ENCODE measurements at regions not wholly inside any gene's neighbourhood (a gene's known extent, or its start where the extent isn't known, plus 50 kb on each side); places are given as distances from the start of the nearest gene placed in this dataset.

DNA sequence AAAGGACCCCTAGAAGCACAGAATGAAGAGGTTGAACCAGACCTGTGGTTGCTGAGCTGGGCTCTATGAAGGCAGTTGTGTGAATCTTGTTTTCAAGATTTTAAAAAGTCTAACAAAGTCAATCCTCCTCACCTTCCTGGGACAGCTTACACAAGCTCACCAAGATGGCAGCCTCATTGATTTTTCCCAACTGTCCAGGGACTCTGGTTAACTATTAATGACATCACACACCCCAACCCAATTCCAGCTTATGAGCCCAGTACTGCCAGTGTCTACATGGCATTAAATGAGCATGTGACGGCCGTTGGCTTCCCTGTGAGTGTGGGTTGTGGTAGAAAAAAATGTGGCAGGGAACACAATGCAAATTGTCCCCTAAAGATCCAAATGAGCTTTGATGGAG is 137.0 kb downstream of the CHST1 start:
- Histone ChIP-seq H3K27me3 (ENCODE audit: control insufficient read depth, insufficient read depth, low read length) (no peaks in the 10 kb centered on the region), H3K36me3 (ENCODE audit: control insufficient read depth, insufficient read depth, low read length) (no peaks in the 10 kb centered on the region), H3K4me3 (ENCODE audit: low read depth, low read length) (no peak overlapping the region)
- CTCF ChIA-PET: no interaction called here
- POLR2A ChIA-PET: no interaction called here
- no peak for DNase-seq (ENCODE audit: low read depth)
- no peak for TF ChIP-seq CTCF (IDR thresholded peaks at IDR 0.05; ENCODE audit: insufficient read depth, low read depth, low read length)

DNA sequence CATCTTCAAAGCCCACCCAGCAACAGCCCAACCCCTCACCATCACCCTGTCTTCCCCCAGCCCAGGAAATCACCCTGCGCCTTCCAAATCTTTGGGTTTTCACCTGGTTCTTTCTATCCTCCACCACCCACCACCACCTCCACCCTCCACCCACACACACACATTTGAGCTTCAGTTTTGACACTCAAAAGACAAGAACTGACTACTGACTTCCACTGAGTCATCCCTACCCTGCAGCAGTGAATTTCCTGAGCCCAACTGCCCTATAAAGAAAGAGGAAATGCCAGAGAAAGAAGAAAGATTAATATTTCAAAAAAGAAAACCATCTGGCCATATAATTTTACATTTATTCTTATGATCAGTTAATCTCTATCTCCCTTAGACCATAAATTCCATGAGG is 137.5 kb downstream of the CHST1 start:
- no peak for DNase-seq (ENCODE audit: low read depth)
- Histone ChIP-seq H3K27me3 (ENCODE audit: control insufficient read depth, insufficient read depth, low read length) (no peaks in the 10 kb centered on the region), H3K4me3 (ENCODE audit: low read depth, low read length) (no peak overlapping the region), H3K36me3 (ENCODE audit: control insufficient read depth, insufficient read depth, low read length) (no peaks in the 10 kb centered on the region)
- ChIA-PET CTCF (no interaction called here), POLR2A (no interaction called here)
- TF ChIP-seq CTCF (IDR thresholded peaks at IDR 0.05; ENCODE audit: insufficient read depth, low read depth, low read length): no peak

GRCh38 chr11:45525393-45525792 is 140.0 kb downstream of the CHST1 start:
- DNase-seq (ENCODE audit: low read depth): no peak
- H3K4me3 ChIP-seq (ENCODE audit: low read depth, low read length): no peak overlapping the region
- H3K36me3 ChIP-seq (ENCODE audit: control insufficient read depth, insufficient read depth, low read length): no peaks in the 10 kb centered on the region
- no peaks in the 10 kb centered on the region for H3K27me3 ChIP-seq (ENCODE audit: control insufficient read depth, insufficient read depth, low read length)
- ChIA-PET POLR2A (no interaction called here), CTCF (no interaction called here)
- no peak for TF ChIP-seq CTCF (IDR thresholded peaks at IDR 0.05; ENCODE audit: insufficient read depth, low read depth, low read length)

GRCh38 chr11:45523760-45524159 is 141.7 kb downstream of the CHST1 start:
- CTCF ChIA-PET: interaction anchor here (0.8 kb wide), 1 partner anchor 15 kb away, joined by 3 read pairs; no protein-coding TSS in a partner anchor
- Histone ChIP-seq H3K27me3 (ENCODE audit: control insufficient read depth, insufficient read depth, low read length) (no peaks in the 10 kb centered on the region), H3K36me3 (ENCODE audit: control insufficient read depth, insufficient read depth, low read length) (no peaks in the 10 kb centered on the region), H3K4me3 (ENCODE audit: low read depth, low read length) (no peak overlapping the region)
- POLR2A ChIA-PET: no interaction called here
- no peak for DNase-seq (ENCODE audit: low read depth)
- TF ChIP-seq CTCF (IDR thresholded peaks at IDR 0.05; ENCODE audit: insufficient read depth, low read depth, low read length): no peak

DNA sequence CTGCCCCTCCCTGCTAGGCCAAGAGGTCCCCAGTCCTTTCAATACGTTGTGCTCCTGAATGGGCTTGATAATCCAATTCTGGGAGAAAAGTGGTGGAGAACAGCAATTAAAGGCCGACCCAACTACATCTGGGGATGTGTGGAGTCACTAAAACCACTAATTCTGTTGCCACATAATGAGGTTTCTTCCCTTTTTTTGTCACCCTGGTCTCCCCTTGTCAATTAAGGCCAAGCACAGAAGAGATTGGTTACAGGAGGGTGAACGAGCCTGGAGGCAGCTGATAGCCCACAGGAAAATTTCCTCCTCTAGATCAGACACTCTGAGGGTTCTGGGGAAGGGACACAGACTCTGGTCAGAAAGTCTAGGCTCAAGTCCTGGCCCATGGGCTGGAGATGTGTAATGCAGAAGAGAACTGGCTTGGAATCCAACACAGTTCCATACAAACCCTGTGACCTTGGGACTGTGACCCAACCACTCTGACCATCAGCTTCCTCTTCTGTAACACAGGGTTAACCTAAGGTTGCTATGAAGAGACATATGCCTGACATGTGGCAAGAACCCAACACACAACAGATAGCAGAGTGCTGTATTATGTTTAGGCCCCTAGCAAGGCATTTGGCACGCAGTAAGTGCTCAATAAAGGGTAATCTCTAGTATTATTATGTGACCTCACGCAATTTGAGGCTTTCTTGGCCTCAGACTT is 146.4 kb downstream of the CHST1 start:
- H3K4me3 ChIP-seq (ENCODE audit: low read depth, low read length): no peak overlapping the region
- H3K27me3 ChIP-seq (ENCODE audit: control insufficient read depth, insufficient read depth, low read length): no peaks in the 10 kb centered on the region
- no peak for TF ChIP-seq CTCF (IDR thresholded peaks at IDR 0.05; ENCODE audit: insufficient read depth, low read depth, low read length)
- no peak for DNase-seq (ENCODE audit: low read depth)
- POLR2A ChIA-PET: no interaction called here
- CTCF ChIA-PET: no interaction called here
- no peaks in the 10 kb centered on the region for H3K36me3 ChIP-seq (ENCODE audit: control insufficient read depth, insufficient read depth, low read length)

All from BJ (cell line).